GM18870 (cell line): ENCODE measurements at regions not wholly inside any gene's neighbourhood (a gene's known extent, or its start where the extent isn't known, plus 50 kb on each side); places are given as distances from the start of the nearest gene placed in this dataset.

ENCODE experiments used
- ATAC-seq: cut with Tn5 transposase; IDR thresholded peaks from one replicate; pipeline ENCODE4 v1.9.1; 2021; ENCODE audit warnings: moderate library complexity; ENCODE audit not compliant: unreplicated experiment

- ATAC-seq = no peak
Observed at GRCh38 chr5:113792806-113793205, 279.3 kb downstream of the YTHDC2 start.

- ATAC-seq = no peak
Observed at GRCh38 chr5:113794981-113795380, 281.5 kb downstream of the YTHDC2 start.

GRCh38 chr5:113800686-113801085, 287.2 kb downstream of the YTHDC2 start:
- no peak for ATAC-seq

GRCh38 chr5:113804264-113804663, 290.8 kb downstream of the YTHDC2 start:
- ATAC-seq = no peak

GRCh38 chr5:113804943-113805342, 291.4 kb downstream of the YTHDC2 start:
- no peak for ATAC-seq

GRCh38 chr5:113806250-113806649, 292.8 kb downstream of the YTHDC2 start:
- ATAC-seq = no peak

GRCh38 chr5:113806904-113807303, 293.4 kb downstream of the YTHDC2 start:
- no peak for ATAC-seq

GRCh38 chr5:113807427-113807991, 294.0 kb downstream of the YTHDC2 start:
- no peak for ATAC-seq

GRCh38 chr5:113808956-113809355, 295.5 kb downstream of the YTHDC2 start:
- ATAC-seq = no peak

- no peak for ATAC-seq
Observed at GRCh38 chr5:113809626-113810025, 296.1 kb downstream of the YTHDC2 start.

- no peak for ATAC-seq
Observed at GRCh38 chr5:113813466-113813865, 300.0 kb downstream of the YTHDC2 start.

GRCh38 chr5:113817683-113818082, 304.2 kb downstream of the YTHDC2 start:
- no peak for ATAC-seq

- no peak for ATAC-seq
Observed at GRCh38 chr5:113823696-113824095, 310.2 kb downstream of the YTHDC2 start.

GRCh38 chr5:113824307-113824706, 310.8 kb downstream of the YTHDC2 start:
- ATAC-seq = no peak

GRCh38 chr5:113825176-113825575, 311.7 kb downstream of the YTHDC2 start:
- no peak for ATAC-seq

- no peak for ATAC-seq
Observed at GRCh38 chr5:113846941-113847340, 333.4 kb downstream of the YTHDC2 start.

- no peak for ATAC-seq
Observed at GRCh38 chr5:113864437-113864836, 350.9 kb downstream of the YTHDC2 start.

GRCh38 chr5:113866763-113867162, 353.3 kb downstream of the YTHDC2 start:
- ATAC-seq = no peak

- ATAC-seq = no peak
Observed at GRCh38 chr5:113869611-113870010, 356.1 kb downstream of the YTHDC2 start.

GRCh38 chr5:113871972-113872371, 358.5 kb downstream of the YTHDC2 start:
- no peak for ATAC-seq

- ATAC-seq = no peak
Observed at GRCh38 chr5:113875096-113875495, 361.6 kb downstream of the YTHDC2 start.

- ATAC-seq = no peak
Observed at GRCh38 chr5:113891491-113891890, 378.0 kb downstream of the YTHDC2 start.

GRCh38 chr5:113896789-113897188, 383.3 kb downstream of the YTHDC2 start:
- ATAC-seq = no peak
